Stimulated activated CD4-positive, alpha-beta T cell treated with anti-CD3 and anti-CD28 coated beads, TNF-alpha, amount 100 ng/mL, for 48 hours (primary cell): ENCODE measurements at regions not wholly inside any gene's neighbourhood (a gene's known extent, or its start where the extent isn't known, plus 50 kb on each side); places are given as distances from the start of the nearest gene placed in this dataset.
"Not testable (repeated sequence)": the region's sequence is repeated elsewhere in the genome, so short reads cannot be mapped to it uniquely, and the experiment has no call there.

Experiments
- DNase-seq, 3 donors: peaks; one replicate each; pipeline ENCODE4 v3.0.0-alpha.2; 2020; ENCODE audit warnings: low read depth in 3 of 3

GRCh38 chr5:15338546-15338945, 161.4 kb upstream of the FBXL7 start:
- DNase-seq, result no peak

- no peak for DNase-seq
Measured at GRCh38 chr5:15334551-15335266, 165.3 kb upstream of the FBXL7 start.

- no peak for DNase-seq
Measured at GRCh38 chr5:15333091-15333490, 166.9 kb upstream of the FBXL7 start.

GRCh38 chr5:15326932-15327331, 173.0 kb upstream of the FBXL7 start:
- no peak for DNase-seq

GRCh38 chr5:15326471-15326870, 173.5 kb upstream of the FBXL7 start:
- no peak for DNase-seq

- no peak for DNase-seq
Measured at GRCh38 chr5:15322421-15322820, 177.6 kb upstream of the FBXL7 start.

GRCh38 chr5:15321776-15322175, 178.2 kb upstream of the FBXL7 start:
- no peak for DNase-seq

- DNase-seq, result no peak
Measured at GRCh38 chr5:15320871-15321270, 179.1 kb upstream of the FBXL7 start.

GRCh38 chr5:15304914-15305834, 194.8 kb upstream of the FBXL7 start:
- DNase-seq, result no peak

- no peak for DNase-seq
Measured at GRCh38 chr5:15304066-15304731, 195.8 kb upstream of the FBXL7 start.

- DNase-seq, result no peak
Measured at GRCh38 chr5:15300141-15300540, 199.8 kb upstream of the FBXL7 start.

- no peak for DNase-seq
Measured at GRCh38 chr5:15290953-15291352, 209.0 kb upstream of the FBXL7 start.

GRCh38 chr5:15286650-15287049, 213.3 kb upstream of the FBXL7 start:
- DNase-seq, result no peak

GRCh38 chr5:15285901-15286583, 213.9 kb upstream of the FBXL7 start:
- DNase-seq, result no peak

GRCh38 chr5:15284706-15285105, 215.3 kb upstream of the FBXL7 start:
- DNase-seq, result no peak

GRCh38 chr5:15283076-15283475, 216.9 kb upstream of the FBXL7 start:
- no peak for DNase-seq

- DNase-seq, result no peak
Measured at GRCh38 chr5:15282611-15283010, 217.4 kb upstream of the FBXL7 start.

- DNase-seq, result not testable (repeated sequence)
Measured at GRCh38 chr5:15271596-15271995, 228.4 kb upstream of the FBXL7 start.

GRCh38 chr5:15267966-15268365, 232.0 kb upstream of the FBXL7 start:
- DNase-seq, result no peak

- DNase-seq, result no peak
Measured at GRCh38 chr5:15266841-15267240, 233.1 kb upstream of the FBXL7 start.

- no peak for DNase-seq
Measured at GRCh38 chr5:15266229-15266628, 233.8 kb upstream of the FBXL7 start.

GRCh38 chr5:15263942-15264341, 236.0 kb upstream of the FBXL7 start:
- DNase-seq, result no peak
